ENCODE measurements at regions not wholly inside any gene's neighbourhood (a gene's known extent, or its start where the extent isn't known, plus 50 kb on each side); places are given as distances from the start of the nearest gene placed in this dataset.

- peaks cover 9% of the 10 kb centered on the region for H3K4me1 Mint-ChIP-seq
- Histone ChIP-seq H3K4me2 (replicated peaks; ENCODE audit: low read depth, low read length, poor library complexity, severe bottlenecking) (no peak overlapping the region), H3K9ac (ENCODE audit: low read length) (no peak overlapping the region), H3K36me3 (replicated peaks in 1 of 2; ENCODE audit: control extremely low read depth in 1 of 2, control insufficient read depth in 1 of 2, extremely low read depth in 1 of 2, insufficient read depth in 2 of 2, low read length in 1 of 2) (no peaks in the 10 kb centered on the region), H2AFZ (ENCODE audit: insufficient read depth, low read depth, low read length, poor library complexity, severe bottlenecking) (no peak overlapping the region), H3K4me3 (ENCODE audit: control extremely low read depth in 1 of 5, extremely low read depth in 1 of 5, insufficient read depth in 1 of 5, low read depth in 2 of 5, low read length in 4 of 5) (no peak overlapping the region), H3K27ac (ENCODE audit: low read length in 2 of 2) (no peak overlapping the region), H3K9me3 (ENCODE audit: control extremely low read depth in 1 of 3, control insufficient read depth in 2 of 3, insufficient read depth in 1 of 3, low read length in 2 of 3) (no peaks in the 10 kb centered on the region), H3K4me1 (ENCODE audit: control insufficient read depth in 2 of 2, insufficient read depth in 2 of 2, low read length in 2 of 2) (peaks cover 8% of the 10 kb centered on the region in 2 donors), H3K27me3 (replicated peaks in 1 of 4; ENCODE audit: control extremely low read depth in 1 of 4, control insufficient read depth in 3 of 4, insufficient read depth in 4 of 4, low read length in 3 of 4) (no peaks in the 10 kb centered on the region), H4K20me1 (ENCODE audit: control insufficient read depth, insufficient read depth, low read length, poor library complexity, severe bottlenecking) (no peaks in the 10 kb centered on the region), H3K79me2 (ENCODE audit: control insufficient read depth, insufficient read depth, low read length) (no peaks in the 10 kb centered on the region)
- H3K9me3 Mint-ChIP-seq (ENCODE audit: insufficient read depth): no peaks in the 10 kb centered on the region
- no CpG with 5 or more reads among the region's 2 CpGs for WGBS (ENCODE audit: insufficient coverage)
- H3K4me3 Mint-ChIP-seq: no peak overlapping the region
- H3K27ac Mint-ChIP-seq: no peak overlapping the region
- ChIA-PET CTCF (interaction anchor here (0.6 to 1.0 kb wide), 3 partner anchors 36 to 1104 kb away, joined by 3 to 4 read pairs (median 3); no protein-coding TSS in a partner anchor), POLR2A (no interaction called here)
- peaks cover 7% of the 10 kb centered on the region for H3K27me3 Mint-ChIP-seq
- TF ChIP-seq EZH2 (IDR thresholded peaks at IDR 0.05; ENCODE audit: borderline replicate concordance, insufficient read depth, low read depth, low read length, poor library complexity, severe bottlenecking) (no peak), CTCF (IDR thresholded peaks at IDR 0.05) (no peak)
- intact Hi-C loops (cut with micrococcal nuclease): no loop called here
- ATAC-seq (ENCODE audit: low read depth) (no peak), DNase-seq (no peak)
Observed at GRCh38 chr12:91567100-91567485, 384.5 kb upstream of the DCN start.

- Mint-ChIP-seq H3K27me3 (peaks cover 7% of the 10 kb centered on the region), H3K4me1 (peaks cover 11% of the 10 kb centered on the region), H3K4me3 (no peak overlapping the region), H3K9me3 (ENCODE audit: insufficient read depth) (no peaks in the 10 kb centered on the region), H3K27ac (no peak overlapping the region)
- CTCF ChIA-PET: interaction anchor here (0.6 to 1.0 kb wide), 3 partner anchors 36 to 1104 kb away, joined by 3 to 4 read pairs (median 3); no protein-coding TSS in a partner anchor
- intact Hi-C loops (cut with micrococcal nuclease): no loop called here
- H3K9ac ChIP-seq (ENCODE audit: low read length): no peak overlapping the region
- TF ChIP-seq EZH2 (IDR thresholded peaks at IDR 0.05; ENCODE audit: borderline replicate concordance, insufficient read depth, low read depth, low read length, poor library complexity, severe bottlenecking): no peak
- TF ChIP-seq CTCF (IDR thresholded peaks at IDR 0.05): no peak
- WGBS (ENCODE audit: insufficient coverage): 60% methylated on average over 2 of the region's 6 CpGs
- POLR2A ChIA-PET: no interaction called here
- H3K36me3 ChIP-seq (replicated peaks in 1 of 2; ENCODE audit: control extremely low read depth in 1 of 2, control insufficient read depth in 1 of 2, extremely low read depth in 1 of 2, insufficient read depth in 2 of 2, low read length in 1 of 2): no peaks in the 10 kb centered on the region
- no peak overlapping the region for H3K27ac ChIP-seq (ENCODE audit: low read length in 2 of 2)
- peaks cover 9 to 10% of the 10 kb centered on the region in 2 donors for H3K4me1 ChIP-seq (ENCODE audit: control insufficient read depth in 2 of 2, insufficient read depth in 2 of 2, low read length in 2 of 2)
- H3K79me2 ChIP-seq (ENCODE audit: control insufficient read depth, insufficient read depth, low read length): no peaks in the 10 kb centered on the region
- DNase-seq (no peak), ATAC-seq (ENCODE audit: low read depth) (no peak)
- H2AFZ ChIP-seq (ENCODE audit: insufficient read depth, low read depth, low read length, poor library complexity, severe bottlenecking): no peak overlapping the region
- H4K20me1 ChIP-seq (ENCODE audit: control insufficient read depth, insufficient read depth, low read length, poor library complexity, severe bottlenecking): no peaks in the 10 kb centered on the region
- H3K9me3 ChIP-seq (ENCODE audit: control extremely low read depth in 1 of 3, control insufficient read depth in 2 of 3, insufficient read depth in 1 of 3, low read length in 2 of 3): no peaks in the 10 kb centered on the region
- no peak overlapping the region for H3K4me3 ChIP-seq (ENCODE audit: control extremely low read depth in 1 of 5, extremely low read depth in 1 of 5, insufficient read depth in 1 of 5, low read depth in 2 of 5, low read length in 4 of 5)
- H3K4me2 ChIP-seq (replicated peaks; ENCODE audit: low read depth, low read length, poor library complexity, severe bottlenecking): no peak overlapping the region
- H3K27me3 ChIP-seq (replicated peaks in 1 of 4; ENCODE audit: control extremely low read depth in 1 of 4, control insufficient read depth in 3 of 4, insufficient read depth in 4 of 4, low read length in 3 of 4): no peaks in the 10 kb centered on the region
Observed at GRCh38 chr12:91566328-91567099, 383.9 kb upstream of the DCN start.
